DND-41 (cell line): ENCODE measurements at regions not wholly inside any gene's neighbourhood (a gene's known extent, or its start where the extent isn't known, plus 50 kb on each side); places are given as distances from the start of the nearest gene placed in this dataset.

Experiments used
- CTCF ChIP-seq: IDR thresholded peaks from 2 replicates; pipeline ENCODE4 v1.5.1; 2012; ENCODE audit warnings: borderline replicate concordance, low read length, moderate library complexity, mild to moderate bottlenecking; ENCODE audit not compliant: poor library complexity, severe bottlenecking; ENCODE audit errors: extremely low read depth
- EZH2 ChIP-seq: IDR thresholded peaks from 3 replicates; pipeline ENCODE4 v1.6.1; 2012; ENCODE audit warnings: borderline replicate concordance, low read depth, mild to moderate bottlenecking, moderate library complexity, low read length, inconsistent platforms; ENCODE audit not compliant: severe bottlenecking

GRCh38 chr2:34552337-34552736 lies 953.2 kb upstream of the FAM98A start:
- no peak for TF ChIP-seq CTCF
- no peak for TF ChIP-seq EZH2
